OCI-LY3 (cell line): ENCODE measurements at regions not wholly inside any gene's neighbourhood (a gene's known extent, or its start where the extent isn't known, plus 50 kb on each side); places are given as distances from the start of the nearest gene placed in this dataset.

Source experiments
- H2AFZ ChIP-seq: fragments of 200-600, 300-600 bp; shearing (Covaris generic); 2 replicates; pipeline ENCODE4 v1.6.0; 2014; ENCODE audit warnings: antibody characterized with exemption, low read depth, low read length
- H3K27ac ChIP-seq: fragments of 200-600, 300-600 bp; sonication (generic); 2 replicates; pipeline ENCODE4 v1.5.1; 2014; ENCODE audit warnings: mild to moderate bottlenecking, low read length, moderate library complexity, mixed read lengths
- H3K27me3 ChIP-seq: fragments of 200-600, 300-600 bp; sonication (generic); 2 replicates; pipeline ENCODE4 v1.6.1; 2014; ENCODE audit warnings: low read depth, low read length, mixed read lengths
- H3K36me3 ChIP-seq: fragments of 200-600, 300-600 bp; sonication (generic); replicated peaks from 2 replicates; pipeline ENCODE3; 2014; ENCODE audit warnings: low read depth, low read length, mixed read lengths
- H3K4me1 ChIP-seq: fragments of 300-600, 200-600 bp; sonication (generic); 2 replicates; pipeline ENCODE4 v1.6.1; 2014; ENCODE audit warnings: low read length, mixed read lengths
- H3K4me2 ChIP-seq: fragments of 200-600, 300-600 bp; sonication (generic); 2 replicates; pipeline ENCODE4 v1.6.1; 2014; ENCODE audit warnings: low read length, mixed read lengths
- H3K4me3 ChIP-seq: fragments of 300-600, 200-600 bp; sonication (generic); 2 replicates; pipeline ENCODE4 v1.5.1; 2014; ENCODE audit warnings: antibody characterized with exemption, mild to moderate bottlenecking, low read length, moderate library complexity
- H3K79me2 ChIP-seq: fragments of 300-600, 200-600 bp; shearing (Covaris generic); 2 replicates; pipeline ENCODE4 v1.6.1; 2014; ENCODE audit warnings: mild to moderate bottlenecking, low read length, mixed read lengths
- H3K9ac ChIP-seq: fragments of 300-600, 200-600 bp; shearing (Covaris generic); 2 replicates; pipeline ENCODE4 v1.6.0; 2014; ENCODE audit warnings: mild to moderate bottlenecking, low read length, moderate library complexity
- H3K9me3 ChIP-seq: fragments of 200-600, 300-600 bp; shearing (Covaris generic); 2 replicates; pipeline ENCODE4 v1.6.1; 2014; ENCODE audit warnings: low read length, mixed read lengths; ENCODE audit not compliant: insufficient read depth
- H4K20me1 ChIP-seq: fragments of 200-600, 300-600 bp; sonication (generic); 2 replicates; pipeline ENCODE4 v1.6.1; 2016; ENCODE audit warnings: low read length, mixed read lengths; ENCODE audit not compliant: insufficient read depth
- EZH2phosphoT487 ChIP-seq: fragments of 200-600 bp; shearing (Covaris generic); IDR thresholded peaks from 2 replicates; pipeline ENCODE4 v1.6.1; 2018; ENCODE audit warnings: antibody characterized with exemption, mixed run types, low read depth
- TF ChIP-seq, protein P1 (sequence below): fragments of 200-600, 300-600 bp; sonication (generic); IDR thresholded peaks from 2 replicates; pipeline ENCODE4 v1.5.1; 2014; ENCODE audit warnings: antibody characterized with exemption, low read length, low read depth

DNA sequence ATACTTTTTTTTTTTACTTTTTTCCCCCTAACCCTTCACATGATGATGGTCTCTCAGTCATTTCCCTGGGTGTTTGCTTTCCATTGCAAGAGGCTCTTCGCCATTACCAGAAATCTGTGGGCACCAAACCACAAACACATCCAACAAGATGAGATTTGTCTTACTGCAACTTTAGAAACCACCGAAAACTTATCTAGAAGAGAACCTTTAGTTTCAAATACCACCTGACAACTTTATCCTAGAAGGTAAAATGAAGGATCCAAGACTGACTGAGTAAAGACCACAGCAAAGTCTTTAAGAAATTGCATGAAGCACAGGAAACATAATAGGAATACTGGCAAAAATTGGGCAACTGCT is 363.3 kb upstream of the MBL2 start:
- H2AFZ ChIP-seq = no peak overlapping the region
- H3K27me3 ChIP-seq = no peaks in the 10 kb centered on the region
- no peaks in the 10 kb centered on the region for H3K36me3 ChIP-seq
- H3K9ac ChIP-seq = no peak overlapping the region
- no peaks in the 10 kb centered on the region for H3K79me2 ChIP-seq
- H3K27ac ChIP-seq = no peak overlapping the region
- H3K4me3 ChIP-seq = no peak overlapping the region
- no peak for TF ChIP-seq EZH2phosphoT487
- TF ChIP-seq, protein P1, sequence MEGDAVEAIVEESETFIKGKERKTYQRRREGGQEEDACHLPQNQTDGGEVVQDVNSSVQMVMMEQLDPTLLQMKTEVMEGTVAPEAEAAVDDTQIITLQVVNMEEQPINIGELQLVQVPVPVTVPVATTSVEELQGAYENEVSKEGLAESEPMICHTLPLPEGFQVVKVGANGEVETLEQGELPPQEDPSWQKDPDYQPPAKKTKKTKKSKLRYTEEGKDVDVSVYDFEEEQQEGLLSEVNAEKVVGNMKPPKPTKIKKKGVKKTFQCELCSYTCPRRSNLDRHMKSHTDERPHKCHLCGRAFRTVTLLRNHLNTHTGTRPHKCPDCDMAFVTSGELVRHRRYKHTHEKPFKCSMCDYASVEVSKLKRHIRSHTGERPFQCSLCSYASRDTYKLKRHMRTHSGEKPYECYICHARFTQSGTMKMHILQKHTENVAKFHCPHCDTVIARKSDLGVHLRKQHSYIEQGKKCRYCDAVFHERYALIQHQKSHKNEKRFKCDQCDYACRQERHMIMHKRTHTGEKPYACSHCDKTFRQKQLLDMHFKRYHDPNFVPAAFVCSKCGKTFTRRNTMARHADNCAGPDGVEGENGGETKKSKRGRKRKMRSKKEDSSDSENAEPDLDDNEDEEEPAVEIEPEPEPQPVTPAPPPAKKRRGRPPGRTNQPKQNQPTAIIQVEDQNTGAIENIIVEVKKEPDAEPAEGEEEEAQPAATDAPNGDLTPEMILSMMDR = no peak
- no peak overlapping the region for H3K4me2 ChIP-seq
- no peaks in the 10 kb centered on the region for H3K9me3 ChIP-seq
- peaks cover 7% of the 10 kb centered on the region; the same call in 1 of the 2 replicates for H3K4me1 ChIP-seq
- H4K20me1 ChIP-seq = no peaks in the 10 kb centered on the region

DNA sequence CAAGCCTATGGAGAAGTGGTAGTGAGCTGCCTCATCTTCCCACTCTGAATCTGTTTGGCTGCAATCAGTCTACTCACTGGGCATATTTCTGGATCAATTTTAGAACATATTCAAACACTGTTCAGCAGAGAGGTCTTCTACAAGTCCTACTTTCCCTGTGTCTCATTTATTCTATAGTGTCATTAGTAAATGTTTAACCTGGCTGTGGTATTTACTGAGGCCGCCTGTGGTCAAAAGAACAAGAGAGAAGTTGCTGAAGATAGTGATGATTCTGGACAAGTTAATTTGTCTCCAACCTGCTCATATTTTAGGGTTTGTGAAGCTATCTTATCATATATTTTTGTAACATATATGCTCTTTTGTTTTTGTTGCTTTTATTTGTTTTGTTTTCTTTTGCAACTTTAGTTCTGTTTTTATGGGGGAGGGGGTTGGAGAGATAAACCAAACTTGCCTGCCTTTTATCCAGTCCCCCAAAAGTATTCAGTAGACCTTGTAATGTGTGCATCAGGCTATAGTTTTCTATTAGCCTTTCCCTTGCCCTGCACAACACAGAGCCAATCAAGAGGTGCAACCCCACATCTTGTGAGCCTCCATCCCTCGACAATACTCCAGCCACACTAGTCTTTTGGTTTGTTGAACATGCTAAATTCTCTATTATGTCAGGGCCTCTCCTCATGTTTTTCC is 362.8 kb upstream of the MBL2 start:
- no peak overlapping the region for H3K4me2 ChIP-seq
- peaks cover 7% of the 10 kb centered on the region; the same call in 1 of the 2 replicates for H3K4me1 ChIP-seq
- no peak overlapping the region for H3K9ac ChIP-seq
- H4K20me1 ChIP-seq = no peaks in the 10 kb centered on the region
- no peak overlapping the region for H3K4me3 ChIP-seq
- no peaks in the 10 kb centered on the region for H3K27me3 ChIP-seq
- H3K9me3 ChIP-seq = no peaks in the 10 kb centered on the region
- no peaks in the 10 kb centered on the region for H3K79me2 ChIP-seq
- no peaks in the 10 kb centered on the region for H3K36me3 ChIP-seq
- H3K27ac ChIP-seq = no peak overlapping the region
- TF ChIP-seq, protein P1 = no peak
- no peak for TF ChIP-seq EZH2phosphoT487
- H2AFZ ChIP-seq = no peak overlapping the region

DNA sequence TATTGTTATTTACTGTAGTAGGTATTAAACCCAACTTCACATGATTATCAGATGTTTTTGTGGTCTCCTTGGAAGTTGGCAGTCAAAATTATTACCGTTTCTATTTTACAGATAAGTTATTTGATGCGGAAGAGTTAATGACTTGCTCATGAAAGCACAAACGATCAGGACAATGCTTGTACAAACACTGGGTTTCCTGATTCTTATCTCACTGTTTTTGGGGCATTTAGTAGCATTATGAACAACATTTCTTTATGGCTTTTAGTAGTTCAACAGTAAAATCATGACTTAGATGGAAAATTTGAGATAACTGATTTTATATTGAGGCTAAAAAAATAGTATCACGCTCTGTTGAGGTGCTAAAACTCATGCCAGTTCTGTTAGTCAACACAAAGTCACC is 361.5 kb upstream of the MBL2 start:
- H3K9ac ChIP-seq = no peak overlapping the region
- H2AFZ ChIP-seq = no peak overlapping the region
- H4K20me1 ChIP-seq = no peaks in the 10 kb centered on the region
- H3K27ac ChIP-seq = no peak overlapping the region
- TF ChIP-seq, protein P1 = no peak
- TF ChIP-seq EZH2phosphoT487 = no peak
- H3K36me3 ChIP-seq = no peaks in the 10 kb centered on the region
- H3K79me2 ChIP-seq = no peaks in the 10 kb centered on the region
- H3K4me2 ChIP-seq = no peak overlapping the region
- H3K9me3 ChIP-seq = no peaks in the 10 kb centered on the region
- H3K4me1 ChIP-seq = peaks cover 7% of the 10 kb centered on the region; the same call in 1 of the 2 replicates
- H3K27me3 ChIP-seq = no peaks in the 10 kb centered on the region
- H3K4me3 ChIP-seq = no peak overlapping the region

DNA sequence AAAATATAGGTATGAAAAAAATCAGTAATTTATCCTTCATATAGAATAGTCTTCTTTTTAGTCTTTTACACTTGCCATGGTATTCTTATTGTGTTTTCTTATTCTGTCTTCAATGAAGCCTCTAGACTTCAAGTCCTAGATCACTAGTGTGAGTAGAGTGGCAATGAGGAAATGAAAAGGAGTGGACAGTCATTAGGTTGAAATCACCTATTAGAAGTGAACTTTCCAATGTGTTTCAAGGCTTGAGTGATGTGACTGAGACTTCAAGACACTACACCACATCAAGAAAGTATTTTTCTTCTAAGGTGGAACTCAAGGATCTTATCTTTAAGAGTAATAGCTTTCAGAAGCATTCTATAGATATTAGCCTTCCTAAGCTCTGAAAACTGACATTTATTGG is 357.8 kb upstream of the MBL2 start:
- Histone ChIP-seq H3K4me3 (no peak overlapping the region), H2AFZ (no peak overlapping the region), H3K9ac (no peak overlapping the region), H3K9me3 (no peaks in the 10 kb centered on the region), H3K4me1 (peaks cover 7% of the 10 kb centered on the region; the same call in 1 of the 2 replicates), H4K20me1 (no peaks in the 10 kb centered on the region), H3K27me3 (no peaks in the 10 kb centered on the region), H3K79me2 (no peaks in the 10 kb centered on the region), H3K4me2 (no peak overlapping the region), H3K36me3 (no peaks in the 10 kb centered on the region), H3K27ac (no peak overlapping the region)
- TF ChIP-seq, protein P1 = no peak
- no peak for TF ChIP-seq EZH2phosphoT487
